Progenitor cell of endocrine pancreas (in vitro differentiated cells): ENCODE measurements at regions not wholly inside any gene's neighbourhood (a gene's known extent, or its start where the extent isn't known, plus 50 kb on each side); places are given as distances from the start of the nearest gene placed in this dataset.

ENCODE experiments used
- DNase-seq: peaks from one replicate; pipeline ENCODE4 v3.0.0; 2021; ENCODE audit warnings: low spot score; ENCODE audit not compliant: unreplicated experiment
- H3K27ac Mint-ChIP-seq: 2 replicates; pipeline ENCODE4 v1.8.0; 2021; ENCODE audit warnings: mild to moderate bottlenecking, moderate library complexity, mixed read lengths
- H3K27me3 Mint-ChIP-seq: 2 replicates; pipeline ENCODE4 v1.8.0; 2021; ENCODE audit warnings: mixed read lengths
- H3K36me3 Mint-ChIP-seq: 2 replicates; pipeline ENCODE4 v1.8.0; 2022; ENCODE audit warnings: mixed read lengths; ENCODE audit not compliant: insufficient read depth
- H3K4me1 Mint-ChIP-seq: 2 replicates; pipeline ENCODE4 v1.8.0; 2021; ENCODE audit warnings: low read depth, mixed read lengths
- H3K4me3 Mint-ChIP-seq: 2 replicates; pipeline ENCODE4 v1.8.0; 2021; ENCODE audit warnings: low read depth, mild to moderate bottlenecking, moderate library complexity, mixed read lengths
- H3K9me3 Mint-ChIP-seq: 2 replicates; pipeline ENCODE4 v1.8.0; 2021; ENCODE audit warnings: low read depth, mixed read lengths
- TF ChIP-seq, protein P1 (sequence below): fragments of 200-600 bp; sonication (generic); IDR thresholded peaks from one replicate; pipeline ENCODE4 v1.5.0; 2021; ENCODE audit warnings: antibody characterized with exemption, mild to moderate bottlenecking; ENCODE audit not compliant: unreplicated experiment

DNA sequence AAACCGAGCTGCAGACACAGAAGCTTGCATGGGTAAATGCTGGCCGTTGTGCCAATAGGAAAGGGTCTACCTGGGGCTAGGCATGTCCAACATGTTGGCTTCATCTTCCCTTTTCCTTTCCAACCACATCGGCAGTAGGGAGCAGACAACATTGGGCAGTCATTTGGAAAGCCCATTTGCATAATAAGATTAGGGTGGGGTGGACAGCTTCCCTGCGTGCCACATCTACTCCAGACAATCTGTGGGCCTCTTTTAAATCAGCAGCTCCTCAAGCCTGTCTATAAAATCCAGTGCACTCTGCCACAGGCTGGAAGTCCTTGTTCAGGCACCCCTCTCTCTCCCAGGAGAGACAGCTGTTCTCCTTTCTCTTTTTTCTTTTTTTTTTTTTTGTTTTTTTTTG lies 203.6 kb upstream of the KYNU start:
- H3K9me3 Mint-ChIP-seq = no peaks in the 10 kb centered on the region
- DNase-seq = no peak
- H3K27ac Mint-ChIP-seq = no peak overlapping the region
- H3K4me1 Mint-ChIP-seq = no peaks in the 10 kb centered on the region
- H3K4me3 Mint-ChIP-seq = no peak overlapping the region
- no peaks in the 10 kb centered on the region for H3K27me3 Mint-ChIP-seq
- no peaks in the 10 kb centered on the region for H3K36me3 Mint-ChIP-seq
- TF ChIP-seq, protein P1, sequence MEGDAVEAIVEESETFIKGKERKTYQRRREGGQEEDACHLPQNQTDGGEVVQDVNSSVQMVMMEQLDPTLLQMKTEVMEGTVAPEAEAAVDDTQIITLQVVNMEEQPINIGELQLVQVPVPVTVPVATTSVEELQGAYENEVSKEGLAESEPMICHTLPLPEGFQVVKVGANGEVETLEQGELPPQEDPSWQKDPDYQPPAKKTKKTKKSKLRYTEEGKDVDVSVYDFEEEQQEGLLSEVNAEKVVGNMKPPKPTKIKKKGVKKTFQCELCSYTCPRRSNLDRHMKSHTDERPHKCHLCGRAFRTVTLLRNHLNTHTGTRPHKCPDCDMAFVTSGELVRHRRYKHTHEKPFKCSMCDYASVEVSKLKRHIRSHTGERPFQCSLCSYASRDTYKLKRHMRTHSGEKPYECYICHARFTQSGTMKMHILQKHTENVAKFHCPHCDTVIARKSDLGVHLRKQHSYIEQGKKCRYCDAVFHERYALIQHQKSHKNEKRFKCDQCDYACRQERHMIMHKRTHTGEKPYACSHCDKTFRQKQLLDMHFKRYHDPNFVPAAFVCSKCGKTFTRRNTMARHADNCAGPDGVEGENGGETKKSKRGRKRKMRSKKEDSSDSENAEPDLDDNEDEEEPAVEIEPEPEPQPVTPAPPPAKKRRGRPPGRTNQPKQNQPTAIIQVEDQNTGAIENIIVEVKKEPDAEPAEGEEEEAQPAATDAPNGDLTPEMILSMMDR = no peak

DNA sequence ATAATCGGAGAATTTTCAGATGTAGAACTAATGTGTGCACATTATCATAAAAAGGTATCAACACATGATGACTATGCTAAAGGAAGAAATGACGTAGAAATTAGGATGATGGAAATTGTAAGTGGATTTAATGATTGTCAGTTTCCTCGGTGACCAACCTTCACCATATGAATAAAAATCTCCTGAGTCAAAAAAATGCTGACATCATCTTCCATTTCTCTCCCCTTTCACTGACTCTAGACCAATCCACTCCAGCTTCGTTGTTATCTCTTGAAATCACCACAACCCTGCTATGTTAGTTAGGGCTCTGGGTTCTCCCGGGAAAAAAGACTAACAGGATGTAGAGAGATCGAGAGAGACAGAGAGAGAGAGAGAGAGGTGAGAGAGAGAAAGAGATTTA lies 204.8 kb upstream of the KYNU start:
- Mint-ChIP-seq H3K4me1 (no peaks in the 10 kb centered on the region), H3K4me3 (no peak overlapping the region), H3K27ac (no peak overlapping the region), H3K9me3 (no peaks in the 10 kb centered on the region), H3K27me3 (no peaks in the 10 kb centered on the region), H3K36me3 (no peaks in the 10 kb centered on the region)
- TF ChIP-seq, protein P1 = no peak
- no peak for DNase-seq

DNA sequence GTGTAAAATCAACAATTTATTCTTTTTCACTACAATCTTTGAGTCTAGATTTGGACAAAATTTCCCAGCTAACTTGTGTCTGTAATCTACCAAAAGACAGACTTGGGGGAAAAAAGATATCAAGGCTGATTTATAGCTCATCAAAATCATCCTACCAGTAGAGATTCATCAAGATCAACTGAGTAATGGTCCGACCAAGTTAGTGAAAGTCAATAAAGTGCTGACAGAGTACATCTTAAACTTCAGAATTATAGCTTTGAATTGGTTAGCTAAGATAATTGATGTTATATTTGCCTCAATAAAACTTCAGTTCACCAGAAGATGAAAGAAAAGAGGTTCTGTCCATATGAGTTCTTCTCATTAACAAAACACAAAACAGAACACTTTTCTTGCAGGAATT lies 207.1 kb upstream of the KYNU start:
- no peaks in the 10 kb centered on the region for H3K27me3 Mint-ChIP-seq
- TF ChIP-seq, protein P1 = no peak

DNA sequence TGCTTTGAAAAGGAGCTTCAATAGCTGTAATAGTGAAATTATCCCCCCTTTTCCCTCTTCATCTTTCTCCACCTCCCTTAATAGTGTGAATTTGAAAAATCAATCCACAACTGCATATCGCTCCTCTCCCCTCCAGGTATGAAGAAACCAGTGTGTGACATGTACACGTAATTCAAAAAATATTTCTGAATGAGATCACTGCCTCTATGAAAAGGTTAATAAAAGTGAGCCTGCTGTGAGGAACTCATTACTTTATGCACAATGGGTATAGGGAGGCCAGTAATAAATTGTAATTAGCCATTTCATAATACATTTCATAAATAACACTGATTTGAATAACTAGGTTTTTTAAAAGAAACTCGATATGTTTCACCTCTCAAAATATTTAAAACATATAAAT lies 209.0 kb upstream of the KYNU start:
- no peak for DNase-seq
- Mint-ChIP-seq H3K27me3 (no peaks in the 10 kb centered on the region), H3K36me3 (no peaks in the 10 kb centered on the region), H3K4me1 (no peaks in the 10 kb centered on the region), H3K9me3 (no peaks in the 10 kb centered on the region), H3K4me3 (no peak overlapping the region), H3K27ac (no peak overlapping the region)
- TF ChIP-seq, protein P1 = no peak

More for the DNA sequence above, 207.1 kb upstream of the KYNU start:
- DNase-seq = no peak
- no peak overlapping the region for H3K4me3 Mint-ChIP-seq
- H3K9me3 Mint-ChIP-seq = no peaks in the 10 kb centered on the region
- no peaks in the 10 kb centered on the region for H3K36me3 Mint-ChIP-seq
- no peak overlapping the region for H3K27ac Mint-ChIP-seq
- H3K4me1 Mint-ChIP-seq = no peaks in the 10 kb centered on the region

DNA sequence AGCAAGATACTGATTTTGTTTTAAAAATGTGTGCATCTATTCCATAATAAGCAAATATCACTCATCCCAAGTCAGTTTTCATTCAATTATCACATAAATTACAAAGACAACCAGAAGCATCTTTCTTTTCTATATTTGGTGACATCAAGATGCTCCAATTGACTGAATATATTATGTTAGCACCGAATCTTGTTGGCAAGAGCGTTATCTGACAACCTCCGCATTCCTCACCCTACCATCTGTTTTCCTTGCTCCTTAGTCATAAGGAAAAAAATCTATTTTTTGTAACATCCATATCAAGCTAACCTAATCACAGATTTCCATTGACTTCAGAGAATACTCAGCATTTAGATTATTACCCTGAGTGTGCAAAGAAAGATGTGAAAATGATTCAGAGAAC lies 212.2 kb upstream of the KYNU start:
- no peaks in the 10 kb centered on the region for H3K9me3 Mint-ChIP-seq
- no peak for DNase-seq
- H3K27ac Mint-ChIP-seq = no peak overlapping the region
- H3K36me3 Mint-ChIP-seq = no peaks in the 10 kb centered on the region
- no peaks in the 10 kb centered on the region for H3K27me3 Mint-ChIP-seq
- TF ChIP-seq, protein P1 = no peak
- no peaks in the 10 kb centered on the region for H3K4me1 Mint-ChIP-seq
- no peak overlapping the region for H3K4me3 Mint-ChIP-seq
